Caki2 (cell line): ENCODE measurements at regions not wholly inside any gene's neighbourhood (a gene's known extent, or its start where the extent isn't known, plus 50 kb on each side); places are given as distances from the start of the nearest gene placed in this dataset.
"Not testable (repeated sequence)": the region's sequence is repeated elsewhere in the genome, so short reads cannot be mapped to it uniquely, and the experiment has no call there.

ENCODE experiments used
- DNase-seq: peaks from one replicate; pipeline ENCODE4 v3.0.0-alpha.2; 2015; ENCODE audit warnings: low read depth
- in situ Hi-C: cut with HindIII; loops from 2 replicates; pipeline ENCODE4 v1.10.0; 2016; ENCODE audit warnings: low sequenced_read_pairs, low pct_unique_long_range_greater_than_20kb, mixed read lengths

- in situ Hi-C loops = no loop called here
- no peak for DNase-seq
Measured at GRCh38 chr9:20243841-20244240, 378.5 kb downstream of the MLLT3 start.

GRCh38 chr9:20242510-20243189 is 379.6 kb downstream of the MLLT3 start:
- in situ Hi-C loops = no loop called here
- no peak for DNase-seq

- in situ Hi-C loops = no loop called here
- no peak for DNase-seq
Measured at GRCh38 chr9:20240498-20240897, 381.8 kb downstream of the MLLT3 start.

GRCh38 chr9:20238921-20239320 is 383.4 kb downstream of the MLLT3 start:
- DNase-seq = no peak
- in situ Hi-C loops = no loop called here

GRCh38 chr9:20237686-20238085 is 384.6 kb downstream of the MLLT3 start:
- in situ Hi-C loops = no loop called here
- no peak for DNase-seq

- no peak for DNase-seq
- in situ Hi-C loops = no loop called here
Measured at GRCh38 chr9:20236676-20237075, 385.6 kb downstream of the MLLT3 start.

GRCh38 chr9:20235206-20235605 is 387.1 kb downstream of the MLLT3 start:
- DNase-seq, in situ Hi-C loops: not testable (repeated sequence)

- DNase-seq = no peak
- in situ Hi-C loops = no loop called here
Measured at GRCh38 chr9:20228096-20228495, 394.2 kb downstream of the MLLT3 start.

GRCh38 chr9:20227166-20227874 is 395.0 kb downstream of the MLLT3 start:
- DNase-seq = no peak
- in situ Hi-C loops = no loop called here

- in situ Hi-C loops = no loop called here
- DNase-seq = no peak
Measured at GRCh38 chr9:20226345-20226744, 396.0 kb downstream of the MLLT3 start.

- in situ Hi-C loops = no loop called here
- DNase-seq = no peak
Measured at GRCh38 chr9:20225826-20226225, 396.5 kb downstream of the MLLT3 start.

- DNase-seq = no peak
- in situ Hi-C loops = no loop called here
Measured at GRCh38 chr9:20224756-20225155, 397.5 kb downstream of the MLLT3 start.

GRCh38 chr9:20220286-20220685 is 402.0 kb downstream of the MLLT3 start:
- in situ Hi-C loops = no loop called here
- no peak for DNase-seq

GRCh38 chr9:20219437-20219836 is 402.9 kb downstream of the MLLT3 start:
- DNase-seq = no peak
- in situ Hi-C loops = no loop called here

GRCh38 chr9:20217596-20217995 is 404.7 kb downstream of the MLLT3 start:
- DNase-seq = no peak
- in situ Hi-C loops = no loop called here

- in situ Hi-C loops = no loop called here
- DNase-seq = no peak
Measured at GRCh38 chr9:20216438-20216837, 405.9 kb downstream of the MLLT3 start.

- in situ Hi-C loops = no loop called here
- no peak for DNase-seq
Measured at GRCh38 chr9:20215552-20215951, 406.7 kb downstream of the MLLT3 start.

GRCh38 chr9:20212806-20213205 is 409.5 kb downstream of the MLLT3 start:
- DNase-seq = no peak
- in situ Hi-C loops = no loop called here

GRCh38 chr9:20209391-20210340 is 412.6 kb downstream of the MLLT3 start:
- in situ Hi-C loops = no loop called here
- DNase-seq = no peak
